ENCODE measurements at regions not wholly inside any gene's neighbourhood (a gene's known extent, or its start where the extent isn't known, plus 50 kb on each side); places are given as distances from the start of the nearest gene placed in this dataset.

GRCh38 chr4:19047279-19047880 lies 1025.8 kb upstream of the LCORL start:
- Histone ChIP-seq H3K27me3 (ENCODE audit: control insufficient read depth, low read length) (no peaks in the 10 kb centered on the region), H4K20me1 (ENCODE audit: control insufficient read depth, insufficient read depth, low read depth, low read length) (no peaks in the 10 kb centered on the region), H3F3A (ENCODE audit: control insufficient read depth, insufficient read depth) (no peaks in the 10 kb centered on the region), H3K4me3 (ENCODE audit: low read length) (no peak overlapping the region), H3K4me2 (ENCODE audit: low read length) (no peak overlapping the region), H3K9me2 (replicated peaks; ENCODE audit: control insufficient read depth, low read length) (no peaks in the 10 kb centered on the region), H3K27ac (ENCODE audit: low read depth, low read length) (no peak overlapping the region), H3K4me1 (ENCODE audit: control insufficient read depth, low read length) (no peaks in the 10 kb centered on the region), H3K36me3 (ENCODE audit: control insufficient read depth, low read length) (no peaks in the 10 kb centered on the region), H3K9me3 (ENCODE audit: control insufficient read depth, insufficient read depth, low read length) (no peaks in the 10 kb centered on the region), H3K79me2 (ENCODE audit: control insufficient read depth, low read length) (no peaks in the 10 kb centered on the region)
- TF ChIP-seq EZH2phosphoT487 (IDR thresholded peaks at IDR 0.05; ENCODE audit: borderline replicate concordance, low read length) = no peak
- TF ChIP-seq CTCF (IDR thresholded peaks at IDR 0.05; ENCODE audit: low read depth, low read length, poor library complexity, severe bottlenecking) = no peak

- H3K4me1 ChIP-seq (ENCODE audit: control insufficient read depth, low read length) = no peaks in the 10 kb centered on the region
Observed at GRCh38 chr4:19039816-19040215, 1018.3 kb upstream of the LCORL start.

GRCh38 chr4:19038231-19038630 lies 1016.7 kb upstream of the LCORL start:
- Histone ChIP-seq H4K20me1 (ENCODE audit: control insufficient read depth, insufficient read depth, low read depth, low read length) (no peaks in the 10 kb centered on the region), H3K27me3 (ENCODE audit: control insufficient read depth, low read length) (no peaks in the 10 kb centered on the region), H3K79me2 (ENCODE audit: control insufficient read depth, low read length) (no peaks in the 10 kb centered on the region), H3K4me2 (ENCODE audit: low read length) (no peak overlapping the region), H3K4me1 (ENCODE audit: control insufficient read depth, low read length) (no peaks in the 10 kb centered on the region), H3F3A (ENCODE audit: control insufficient read depth, insufficient read depth) (no peaks in the 10 kb centered on the region), H3K9me3 (ENCODE audit: control insufficient read depth, insufficient read depth, low read length) (no peaks in the 10 kb centered on the region), H3K36me3 (ENCODE audit: control insufficient read depth, low read length) (no peaks in the 10 kb centered on the region), H3K9me2 (replicated peaks; ENCODE audit: control insufficient read depth, low read length) (no peaks in the 10 kb centered on the region), H3K27ac (ENCODE audit: low read depth, low read length) (no peak overlapping the region), H3K4me3 (ENCODE audit: low read length) (no peak overlapping the region)
- no peak for TF ChIP-seq CTCF (IDR thresholded peaks at IDR 0.05; ENCODE audit: low read depth, low read length, poor library complexity, severe bottlenecking)
- TF ChIP-seq EZH2phosphoT487 (IDR thresholded peaks at IDR 0.05; ENCODE audit: borderline replicate concordance, low read length) = no peak

More at GRCh38 chr4:19039816-19040215, 1018.3 kb upstream of the LCORL start:
- Histone ChIP-seq H3K79me2 (ENCODE audit: control insufficient read depth, low read length) (no peaks in the 10 kb centered on the region), H3F3A (ENCODE audit: control insufficient read depth, insufficient read depth) (no peaks in the 10 kb centered on the region), H3K36me3 (ENCODE audit: control insufficient read depth, low read length) (no peaks in the 10 kb centered on the region), H3K9me2 (replicated peaks; ENCODE audit: control insufficient read depth, low read length) (no peaks in the 10 kb centered on the region), H3K9me3 (ENCODE audit: control insufficient read depth, insufficient read depth, low read length) (no peaks in the 10 kb centered on the region), H3K27me3 (ENCODE audit: control insufficient read depth, low read length) (no peaks in the 10 kb centered on the region), H4K20me1 (ENCODE audit: control insufficient read depth, insufficient read depth, low read depth, low read length) (no peaks in the 10 kb centered on the region), H3K4me2 (ENCODE audit: low read length) (no peak overlapping the region), H3K4me3 (ENCODE audit: low read length) (no peak overlapping the region), H3K27ac (ENCODE audit: low read depth, low read length) (no peak overlapping the region)
- TF ChIP-seq CTCF (IDR thresholded peaks at IDR 0.05; ENCODE audit: low read depth, low read length, poor library complexity, severe bottlenecking) = no peak
- TF ChIP-seq EZH2phosphoT487 (IDR thresholded peaks at IDR 0.05; ENCODE audit: borderline replicate concordance, low read length) = no peak

Data from DOHH2 (cell line).